ENCODE measurements at regions not wholly inside any gene's neighbourhood (a gene's known extent, or its start where the extent isn't known, plus 50 kb on each side); places are given as distances from the start of the nearest gene placed in this dataset.
A peak's percentile ranks its signal among the peaks of the same experiment; 100 is the strongest.

DNA sequence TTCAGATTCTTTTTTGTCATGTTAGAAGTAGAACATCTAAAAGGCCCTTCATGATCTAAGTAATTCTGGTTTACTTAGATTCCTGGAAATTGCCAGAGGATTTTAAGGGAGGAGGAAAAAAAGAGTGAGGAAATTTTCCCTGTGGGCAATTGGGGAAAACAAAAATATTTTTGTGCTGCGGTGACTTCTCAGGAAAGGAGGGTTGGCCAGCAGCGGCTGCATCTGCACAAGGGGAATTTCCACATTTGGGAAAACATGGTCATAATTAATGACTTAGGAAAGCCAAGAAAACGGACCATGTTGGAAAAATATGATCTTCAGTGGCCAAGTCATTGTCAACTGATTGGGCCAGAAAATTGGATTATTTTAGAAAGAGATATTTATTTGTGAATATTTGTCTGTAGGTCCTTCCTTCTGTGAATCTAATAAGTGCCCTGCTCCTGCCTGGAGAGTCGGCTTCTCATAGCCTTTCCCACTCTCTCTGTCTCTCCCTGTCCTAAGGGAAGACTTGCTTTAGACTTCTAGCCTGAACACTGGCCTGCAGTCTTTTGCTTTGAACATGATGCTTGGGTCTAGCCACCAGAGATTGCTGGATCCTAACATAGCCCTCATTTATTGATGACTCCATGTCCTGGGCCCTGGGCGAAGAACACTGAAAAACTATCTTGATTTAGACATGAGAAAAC is 124.2 kb upstream of the MKLN1 start:
- no peak overlapping the region for H3K27ac Mint-ChIP-seq
- no peaks in the 10 kb centered on the region for H3K4me1 Mint-ChIP-seq
- ATAC-seq (replicated peaks): no peak
- H3K27me3 Mint-ChIP-seq: no peaks in the 10 kb centered on the region
- peaks cover 0 to 3% of the 10 kb centered on the region in 2 donors for H3K9me3 Mint-ChIP-seq
- no peak overlapping the region for H3K4me3 Mint-ChIP-seq
- H3K36me3 Mint-ChIP-seq: no peaks in the 10 kb centered on the region
- no peak for DNase-seq

DNA sequence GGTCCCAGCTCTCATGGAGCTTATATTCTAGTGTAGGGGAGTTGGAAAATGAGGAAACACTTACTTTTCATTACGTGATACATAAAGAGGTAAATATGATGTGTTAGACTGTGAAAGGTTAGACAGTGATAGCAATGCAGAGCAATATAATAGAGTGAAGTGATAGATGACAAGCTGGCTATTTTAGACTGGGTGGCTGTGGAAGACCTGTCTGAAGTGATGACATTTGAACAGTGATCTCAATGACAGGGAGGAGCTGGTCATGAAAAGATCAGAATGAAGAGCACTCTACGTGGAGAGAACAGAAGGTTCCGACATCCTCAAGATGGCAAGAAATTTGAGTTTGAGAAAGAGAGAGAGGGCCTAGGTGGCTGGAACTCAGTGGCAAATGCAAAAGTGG is 118.9 kb upstream of the MKLN1 start:
- ATAC-seq (replicated peaks) (no peak), DNase-seq (no peak)
- H3K4me3 Mint-ChIP-seq: no peak overlapping the region
- peaks cover 2 to 3% of the 10 kb centered on the region in 2 donors for H3K9me3 Mint-ChIP-seq
- H3K4me1 Mint-ChIP-seq: peaks cover 0 to 1% of the 10 kb centered on the region in 2 donors
- peaks cover 0 to 3% of the 10 kb centered on the region in 2 donors for H3K36me3 Mint-ChIP-seq
- H3K27me3 Mint-ChIP-seq: no peaks in the 10 kb centered on the region
- no peak overlapping the region for H3K27ac Mint-ChIP-seq

DNA sequence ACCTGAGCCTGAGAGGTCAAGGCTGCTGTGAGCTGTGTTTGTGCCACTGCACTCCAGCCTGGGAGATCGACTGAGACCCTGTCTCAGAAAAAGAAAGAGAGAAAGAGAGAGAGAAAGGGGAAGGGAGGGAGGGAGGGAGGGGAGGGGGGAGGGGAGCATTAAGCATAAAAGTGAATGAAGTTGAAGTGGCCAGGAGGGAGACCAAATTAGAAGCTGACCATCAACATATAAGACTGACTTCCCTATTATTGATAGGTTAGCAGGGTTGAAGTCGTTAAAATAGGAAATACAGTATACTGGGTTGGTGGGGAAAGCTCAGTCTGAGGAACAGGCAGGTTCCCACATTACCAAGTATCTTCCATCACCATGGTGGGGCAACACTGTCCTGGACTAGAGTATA is 117.1 kb upstream of the MKLN1 start:
- Mint-ChIP-seq H3K27me3 (no peaks in the 10 kb centered on the region), H3K9me3 (peaks cover 2 to 3% of the 10 kb centered on the region in 2 donors), H3K4me1 (peaks cover 0 to 1% of the 10 kb centered on the region in 2 donors), H3K4me3 (peak overlapping the region in 1 of 2 donors; percentile 18), H3K36me3 (peaks cover 0 to 3% of the 10 kb centered on the region in 2 donors), H3K27ac (peak overlapping the region; percentile 94)
- DNase-seq (no peak), ATAC-seq (replicated peaks) (no peak)

DNA sequence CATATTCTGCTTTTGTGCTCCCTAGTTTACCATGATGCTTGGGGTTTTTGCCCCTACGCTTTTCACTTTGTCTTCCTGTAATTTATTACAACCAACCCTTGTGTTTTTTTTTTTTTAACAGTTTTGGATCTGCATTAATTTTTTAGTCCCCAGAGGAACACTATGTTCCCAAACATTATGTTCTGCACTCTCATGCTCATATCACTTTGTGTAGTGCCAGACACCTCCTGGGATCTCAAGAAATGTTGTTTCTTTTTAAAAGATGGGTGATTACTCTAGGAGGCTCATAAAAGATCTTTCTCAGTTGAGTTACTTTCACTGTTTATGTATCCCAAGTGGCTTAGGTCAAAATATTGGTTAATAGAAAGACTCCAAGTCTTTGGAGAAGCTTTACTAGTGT is 116.2 kb upstream of the MKLN1 start:
- peaks cover 2 to 3% of the 10 kb centered on the region in 2 donors for H3K9me3 Mint-ChIP-seq
- DNase-seq (no peak), ATAC-seq (replicated peaks) (no peak)
- H3K4me1 Mint-ChIP-seq: peaks cover 0 to 1% of the 10 kb centered on the region in 2 donors
- H3K4me3 Mint-ChIP-seq: no peak overlapping the region
- H3K27me3 Mint-ChIP-seq: no peaks in the 10 kb centered on the region
- no peak overlapping the region for H3K27ac Mint-ChIP-seq
- H3K36me3 Mint-ChIP-seq: peaks cover 0 to 3% of the 10 kb centered on the region in 2 donors

DNA sequence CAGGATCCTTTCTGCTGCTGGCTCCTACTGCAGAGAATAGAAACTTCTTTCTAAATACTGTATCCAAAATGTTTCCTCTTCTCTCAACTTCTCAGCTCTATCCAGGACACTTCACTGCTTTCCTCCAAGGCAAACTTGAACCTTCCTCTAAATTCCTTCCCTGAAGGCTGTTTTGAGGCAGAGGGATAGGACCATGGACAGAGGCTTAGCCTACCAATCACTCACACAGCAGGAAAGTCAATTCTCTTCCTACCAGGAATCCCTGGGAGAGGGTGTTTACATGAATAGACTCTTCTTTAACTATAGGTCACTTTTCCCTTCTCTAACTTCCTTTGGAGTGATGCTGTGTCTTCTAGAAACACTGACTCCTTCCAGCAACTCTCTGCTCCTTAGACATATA is 115.6 kb upstream of the MKLN1 start:
- DNase-seq (no peak), ATAC-seq (replicated peaks) (no peak)
- peaks cover 0 to 1% of the 10 kb centered on the region in 2 donors for H3K4me1 Mint-ChIP-seq
- no peaks in the 10 kb centered on the region for H3K27me3 Mint-ChIP-seq
- no peak overlapping the region for H3K27ac Mint-ChIP-seq
- H3K36me3 Mint-ChIP-seq: peaks cover 0 to 3% of the 10 kb centered on the region in 2 donors
- H3K9me3 Mint-ChIP-seq: peaks cover 2 to 3% of the 10 kb centered on the region in 2 donors
- H3K4me3 Mint-ChIP-seq: no peak overlapping the region

DNA sequence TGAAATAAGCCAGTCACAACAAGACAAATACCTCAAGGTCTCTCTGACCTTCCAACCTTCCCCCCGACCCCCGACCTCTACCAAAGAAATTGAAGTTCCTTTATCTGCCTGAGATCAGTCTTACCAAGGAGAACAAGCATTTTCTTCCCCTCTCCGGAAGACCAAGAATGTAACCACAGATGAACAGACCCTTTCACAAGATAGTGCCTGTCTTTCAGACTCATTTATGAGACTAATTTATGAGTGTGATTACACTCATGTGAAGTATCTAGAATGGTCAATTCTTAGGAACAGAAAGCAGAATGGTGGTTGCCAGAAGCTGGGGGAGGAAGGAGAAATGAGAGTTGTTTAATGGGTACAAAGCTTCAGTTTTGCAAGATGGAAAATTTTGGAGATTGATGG is 108.9 kb upstream of the MKLN1 start:
- peak; percentile 25 for DNase-seq
- ATAC-seq (replicated peaks): peak; percentile 87 to 88
- Mint-ChIP-seq H3K9me3 (peaks cover 4 to 7% of the 10 kb centered on the region in 2 donors), H3K27ac (peak overlapping the region; percentile 84), H3K36me3 (peaks cover 0 to 1% of the 10 kb centered on the region in 2 donors), H3K27me3 (no peaks in the 10 kb centered on the region), H3K4me1 (peaks cover 31 to 36% of the 10 kb centered on the region in 2 donors), H3K4me3 (peak overlapping the region; percentile 26 to 31)

DNA sequence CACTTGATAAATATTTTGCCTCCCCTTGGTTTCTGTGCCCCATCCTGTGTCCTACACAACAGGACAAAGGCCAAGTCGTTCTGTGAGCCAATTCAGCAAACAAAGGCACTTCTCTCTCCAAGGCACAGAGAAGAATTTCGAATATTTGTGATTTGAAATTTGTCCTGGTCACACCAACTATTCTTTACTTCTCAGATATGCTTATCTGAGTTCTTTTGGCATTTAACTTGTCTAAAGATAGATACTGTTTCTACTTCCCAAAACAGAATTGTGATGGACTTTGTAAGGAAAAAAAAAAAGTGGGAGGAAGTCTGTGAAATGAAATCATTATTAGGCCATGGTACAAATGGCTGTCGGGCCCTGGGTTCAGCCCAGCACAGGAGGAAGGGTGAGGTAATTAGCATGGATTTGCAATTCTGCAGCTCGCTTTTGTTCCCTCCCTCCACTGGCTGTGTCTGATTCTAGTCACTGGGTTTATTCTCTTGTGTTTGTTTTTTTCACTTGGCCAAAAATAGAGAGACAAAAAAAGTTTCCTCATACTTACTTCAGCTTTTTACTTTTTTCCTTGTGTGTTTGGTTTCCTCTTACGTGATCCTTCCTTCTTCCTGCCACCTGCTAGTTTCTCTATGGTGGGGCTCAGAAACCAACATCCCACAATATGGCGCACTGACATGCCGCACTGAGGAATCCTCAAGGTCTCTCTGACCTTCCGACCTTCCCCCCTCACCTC is 108.2 kb upstream of the MKLN1 start:
- Mint-ChIP-seq H3K36me3 (peaks cover 0 to 1% of the 10 kb centered on the region in 2 donors), H3K4me3 (peak overlapping the region; percentile 8 to 56), H3K9me3 (peaks cover 4 to 7% of the 10 kb centered on the region in 2 donors), H3K27ac (peak overlapping the region; percentile 75), H3K4me1 (peaks cover 31 to 36% of the 10 kb centered on the region in 2 donors), H3K27me3 (no peaks in the 10 kb centered on the region)
- DNase-seq (peak; percentile 20), ATAC-seq (replicated peaks) (peak; percentile 72 to 75)

DNA sequence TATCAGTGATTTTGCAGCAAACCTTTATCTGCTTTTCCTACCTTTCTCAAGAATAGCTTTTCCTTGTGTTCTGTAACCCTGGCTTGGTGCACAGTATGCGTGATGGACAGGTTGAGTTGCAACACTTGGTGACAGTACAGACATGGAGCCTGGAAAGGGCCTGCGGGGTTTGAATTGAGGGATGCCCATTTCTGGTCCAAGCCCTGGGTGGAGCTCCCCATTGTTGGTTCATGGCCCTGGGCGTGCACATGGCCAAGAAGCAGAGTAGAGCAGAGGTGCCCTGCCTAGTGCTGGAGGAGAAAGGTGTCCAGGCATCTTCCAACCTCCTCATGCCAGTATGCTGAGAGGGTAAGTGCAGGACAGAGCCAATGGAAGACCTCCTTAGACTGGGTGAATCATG is 106.6 kb upstream of the MKLN1 start:
- H3K36me3 Mint-ChIP-seq: peaks cover 0 to 1% of the 10 kb centered on the region in 2 donors
- ATAC-seq (replicated peaks): no peak
- peaks cover 36 to 40% of the 10 kb centered on the region in 2 donors for H3K4me1 Mint-ChIP-seq
- H3K27me3 Mint-ChIP-seq: no peaks in the 10 kb centered on the region
- no peak for DNase-seq
- H3K4me3 Mint-ChIP-seq: no peak overlapping the region
- H3K27ac Mint-ChIP-seq: no peak overlapping the region
- peaks cover 4 to 7% of the 10 kb centered on the region in 2 donors for H3K9me3 Mint-ChIP-seq

DNA sequence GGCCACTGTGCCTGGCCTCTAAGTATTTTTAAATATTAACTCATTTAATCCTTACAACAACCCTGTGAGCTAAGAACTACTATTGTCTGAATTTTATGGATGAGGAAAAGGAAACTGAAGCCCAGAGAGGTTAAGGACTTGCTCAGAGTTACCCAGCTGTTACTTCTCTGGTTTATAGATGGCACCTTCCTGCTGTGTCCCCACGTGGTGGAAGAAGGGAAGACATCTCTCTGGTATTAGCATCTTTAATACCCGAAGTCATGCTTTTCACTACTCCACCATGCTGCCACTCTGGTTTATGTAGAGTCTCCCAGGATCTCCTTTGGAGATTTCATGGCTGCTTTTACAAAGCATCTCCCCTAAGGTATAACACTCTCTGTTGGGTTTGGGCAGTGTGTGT is 105.5 kb upstream of the MKLN1 start:
- H3K27ac Mint-ChIP-seq: no peak overlapping the region
- peaks cover 4 to 7% of the 10 kb centered on the region in 2 donors for H3K9me3 Mint-ChIP-seq
- ATAC-seq (replicated peaks) (no peak), DNase-seq (no peak)
- peaks cover 0 to 1% of the 10 kb centered on the region in 2 donors for H3K36me3 Mint-ChIP-seq
- H3K27me3 Mint-ChIP-seq: no peaks in the 10 kb centered on the region
- H3K4me3 Mint-ChIP-seq: no peak overlapping the region
- H3K4me1 Mint-ChIP-seq: peaks cover 37 to 51% of the 10 kb centered on the region in 2 donors

DNA sequence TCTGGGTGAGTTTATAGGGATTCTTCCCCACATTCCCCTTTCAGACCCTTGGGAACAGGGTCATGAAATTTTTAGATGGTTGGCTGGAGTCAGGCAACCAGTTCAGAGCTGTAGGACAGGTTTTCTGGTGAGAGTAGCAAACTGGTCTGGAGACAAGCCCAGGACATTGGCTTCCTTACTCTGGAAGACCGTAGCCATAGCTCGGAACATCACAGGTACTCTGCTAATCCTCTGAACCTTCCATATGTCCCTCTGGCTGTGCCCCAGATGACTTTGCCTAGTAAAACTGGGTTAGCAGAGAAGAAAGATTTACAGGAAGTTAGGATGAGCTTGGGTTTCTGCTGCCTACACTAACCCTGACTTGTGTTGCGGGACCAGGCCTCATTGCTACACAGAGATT is 104.5 kb upstream of the MKLN1 start:
- no peak overlapping the region for H3K4me3 Mint-ChIP-seq
- peaks cover 31 to 46% of the 10 kb centered on the region in 2 donors for H3K4me1 Mint-ChIP-seq
- no peaks in the 10 kb centered on the region for H3K27me3 Mint-ChIP-seq
- DNase-seq (no peak), ATAC-seq (replicated peaks) (no peak)
- peaks cover 4 to 5% of the 10 kb centered on the region in 2 donors for H3K9me3 Mint-ChIP-seq
- no peak overlapping the region for H3K27ac Mint-ChIP-seq
- peaks cover 0 to 1% of the 10 kb centered on the region in 2 donors for H3K36me3 Mint-ChIP-seq

DNA sequence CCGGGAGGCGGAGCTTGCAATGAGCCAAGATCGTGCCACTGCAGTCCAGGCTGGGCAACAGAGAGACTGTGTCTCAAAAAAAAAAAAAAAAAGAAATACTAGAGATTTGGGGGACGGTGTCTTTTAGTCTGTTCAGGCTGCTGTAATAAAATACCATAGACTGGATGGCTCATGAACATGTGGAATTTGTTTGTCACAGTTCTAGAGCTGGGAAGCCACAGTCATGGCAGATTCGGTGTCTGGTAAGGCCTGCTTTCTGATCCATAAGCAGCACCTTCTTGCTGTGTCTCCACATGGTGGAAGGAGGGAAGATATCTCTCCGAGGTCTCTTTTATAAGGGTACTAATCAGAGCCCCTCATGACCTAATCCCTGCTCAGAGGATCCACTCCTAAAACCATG is 102.7 kb upstream of the MKLN1 start:
- H3K27me3 Mint-ChIP-seq: no peaks in the 10 kb centered on the region
- H3K36me3 Mint-ChIP-seq: no peaks in the 10 kb centered on the region
- no peak overlapping the region for H3K4me3 Mint-ChIP-seq
- H3K4me1 Mint-ChIP-seq: peaks cover 17 to 29% of the 10 kb centered on the region in 2 donors
- no peak for DNase-seq
- no peak overlapping the region for H3K27ac Mint-ChIP-seq
- no peak for ATAC-seq (replicated peaks)
- peaks cover 3 to 4% of the 10 kb centered on the region in 2 donors for H3K9me3 Mint-ChIP-seq

DNA sequence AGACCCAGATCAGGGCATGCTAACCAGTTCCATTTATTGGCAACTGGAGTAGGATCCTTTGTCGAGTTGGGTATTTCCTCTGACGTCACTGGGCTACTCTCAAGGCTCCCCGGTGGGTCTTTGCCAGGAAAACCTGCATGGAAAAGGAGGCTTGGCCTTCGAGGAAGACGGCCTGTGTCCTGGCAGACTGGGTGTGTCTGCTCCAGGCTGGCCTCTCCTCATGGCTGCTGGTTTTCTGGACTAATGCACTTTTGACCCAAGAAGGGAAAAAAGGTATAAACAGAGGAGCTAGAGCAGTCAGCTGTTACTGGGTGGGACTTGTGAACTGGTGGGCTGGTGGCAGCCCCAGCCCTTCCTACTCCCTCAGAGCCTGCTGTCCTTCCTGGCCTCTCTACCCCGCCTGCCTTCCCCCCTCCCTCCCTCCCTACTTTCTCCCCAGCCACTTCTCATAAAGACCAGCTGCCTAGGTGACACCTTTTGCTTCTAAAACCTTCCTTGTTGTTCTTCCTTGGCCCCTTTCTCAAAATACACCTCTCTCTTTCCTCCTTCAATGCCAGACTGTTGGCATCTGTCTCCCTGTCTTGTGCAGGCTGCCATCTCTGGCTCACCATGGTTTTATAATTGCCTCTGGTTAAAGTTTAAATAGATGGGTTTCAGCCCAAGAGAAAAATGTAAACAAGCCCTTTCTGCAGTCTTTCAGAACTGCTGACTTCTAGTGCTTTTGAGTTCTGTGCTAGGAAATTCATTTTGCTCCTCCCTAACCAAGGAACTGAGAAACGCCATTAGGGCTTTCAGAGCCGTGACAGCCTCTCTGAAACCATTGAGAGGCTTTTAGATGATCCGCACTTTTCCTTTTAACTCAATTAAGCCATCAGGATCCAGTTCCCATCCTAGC is 101.8 kb upstream of the MKLN1 start:
- H3K36me3 Mint-ChIP-seq: no peaks in the 10 kb centered on the region

DNA sequence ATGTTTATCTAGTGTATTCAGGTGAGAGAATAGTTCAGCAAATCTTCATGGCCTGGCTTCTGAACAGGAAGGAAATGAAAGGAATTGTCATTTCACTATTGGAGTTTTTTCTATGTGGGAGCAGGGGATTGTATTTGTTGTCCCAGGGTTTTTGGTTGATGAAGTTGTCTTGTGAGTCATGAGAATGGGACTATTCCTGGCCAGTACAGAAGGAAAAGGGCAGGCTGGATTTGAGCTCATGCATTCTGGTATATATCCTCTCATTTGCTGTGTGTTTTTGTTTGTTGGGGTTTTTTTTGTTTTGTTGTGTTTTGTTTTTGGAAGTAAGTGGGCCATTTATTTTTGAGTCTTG is 101.2 kb upstream of the MKLN1 start:
- H3K4me1 Mint-ChIP-seq: peaks cover 13 to 25% of the 10 kb centered on the region in 2 donors
- no peaks in the 10 kb centered on the region for H3K36me3 Mint-ChIP-seq
- H3K4me3 Mint-ChIP-seq: no peak overlapping the region

More for the DNA sequence above, 101.8 kb upstream of the MKLN1 start:
- Mint-ChIP-seq H3K4me1 (peaks cover 13 to 24% of the 10 kb centered on the region in 2 donors), H3K27ac (peak overlapping the region; percentile 82), H3K27me3 (no peaks in the 10 kb centered on the region), H3K9me3 (peaks cover 0 to 1% of the 10 kb centered on the region in 2 donors), H3K4me3 (no peak overlapping the region)
- no peak for DNase-seq
- ATAC-seq (replicated peaks): no peak

More for the DNA sequence above, 101.2 kb upstream of the MKLN1 start:
- DNase-seq (no peak), ATAC-seq (replicated peaks) (no peak)
- H3K9me3 Mint-ChIP-seq: no peaks in the 10 kb centered on the region
- no peaks in the 10 kb centered on the region for H3K27me3 Mint-ChIP-seq
- H3K27ac Mint-ChIP-seq: no peak overlapping the region

Measured in stimulated activated naive B cell treated with anti-CD40 and anti-IgM and Interleukin-4, amounts not matched to agents 10 μg/mL and 1 μg/mL and 100 μg/mL, for 72 hours (primary cell).